RWPE1 (cell line): ENCODE measurements at regions not wholly inside any gene's neighbourhood (a gene's known extent, or its start where the extent isn't known, plus 50 kb on each side); places are given as distances from the start of the nearest gene placed in this dataset.
A peak's percentile ranks its signal among the peaks of the same experiment; 100 is the strongest.
"Not testable (repeated sequence)": the region's sequence is repeated elsewhere in the genome, so short reads cannot be mapped to it uniquely, and the experiment has no call there.

Experiments used
- CTCF ChIA-PET: fragments of 350-600 bp; sonication (Branson Sonifier 250); formaldehyde crosslinking; extraction: SDS; loops from one replicate; lab custom pipeline; 2021; lab: Yijun Ruan, JAX
- POLR2A ChIA-PET: fragments of 400-600 bp; formaldehyde crosslinking; extraction: SDS; loops from one replicate; lab custom pipeline; 2020; ENCODE audit warnings: antibody characterized with exemption; ENCODE audit not compliant: low non-redundant PET; lab: Yijun Ruan, JAX
- DNase-seq: peaks from one replicate; pipeline ENCODE4 v3.0.0; 2012; ENCODE audit warnings: low spot score
- H3K27ac ChIP-seq: fragments of 450-650 bp; 2 replicates; pipeline ENCODE4 v1.5.1; 2017
- CTCF ChIP-seq: fragments of 450-650 bp; conservative IDR thresholded peaks from 2 replicates; pipeline ENCODE4 v1.5.1; 2017; ENCODE audit warnings: low read depth, mild to moderate bottlenecking

- TF ChIP-seq CTCF = no peak; the same call in none of the 2 replicates
- peak; percentile 41 for DNase-seq
- no peak overlapping the region for H3K27ac ChIP-seq
- ChIA-PET POLR2A (no interaction called here), CTCF (interaction anchor here (0.5 to 0.7 kb wide), 5 partner anchors 342 to 1885 kb away, joined by 3 to 4 read pairs (median 3); no protein-coding TSS in a partner anchor)
Measured at GRCh38 chr2:104944495-104944894, 90.6 kb downstream of the POU3F3 start.

- DNase-seq = no peak
- no peak for TF ChIP-seq CTCF
- POLR2A ChIA-PET = no interaction called here
- no peak overlapping the region for H3K27ac ChIP-seq
- CTCF ChIA-PET = interaction anchor here (0.6 to 0.7 kb wide), 2 partner anchors 35 to 1885 kb away, joined by 3 read pairs; no protein-coding TSS in a partner anchor
Measured at GRCh38 chr2:104945121-104945520, 91.2 kb downstream of the POU3F3 start.

- no peak for TF ChIP-seq CTCF
- POLR2A ChIA-PET = no interaction called here
- no peak for DNase-seq
- no peak overlapping the region for H3K27ac ChIP-seq
- CTCF ChIA-PET = no interaction called here
Measured at GRCh38 chr2:104945866-104946265, 92.0 kb downstream of the POU3F3 start.

DNA sequence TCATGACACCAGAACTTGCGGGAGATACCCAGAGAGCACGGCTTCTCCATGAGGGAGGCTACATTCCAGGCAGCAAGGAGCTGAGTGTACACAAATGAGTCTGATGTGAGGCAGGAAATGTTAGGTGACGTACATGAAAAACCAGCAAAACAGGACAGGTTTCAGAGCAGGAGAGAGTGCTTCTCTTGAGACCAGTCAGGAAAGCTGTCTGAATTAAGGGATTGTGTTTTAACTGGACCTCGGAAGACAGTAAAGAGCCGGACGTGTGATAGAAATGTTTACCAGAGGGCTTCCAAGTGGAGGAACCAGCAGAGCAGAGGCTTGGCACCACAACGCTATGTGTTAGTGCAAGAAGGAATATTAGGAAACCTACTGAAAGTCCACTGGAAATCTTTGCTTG, 90.4 kb upstream of the MRPS9 start:
- POLR2A ChIA-PET, DNase-seq, CTCF ChIA-PET, H3K27ac ChIP-seq: not testable (repeated sequence)

GRCh38 chr2:104952976-104953375, 84.9 kb upstream of the MRPS9 start:
- ChIA-PET POLR2A (no interaction called here), CTCF (no interaction called here)
- no peak overlapping the region for H3K27ac ChIP-seq
- DNase-seq = no peak
- no peak for TF ChIP-seq CTCF

GRCh38 chr2:104965900-104966299, 72.0 kb upstream of the MRPS9 start:
- ChIA-PET CTCF (no interaction called here), POLR2A (no interaction called here)
- no peak for TF ChIP-seq CTCF
- DNase-seq = no peak
- H3K27ac ChIP-seq = no peak overlapping the region

- peak; percentile 8 for DNase-seq
- POLR2A ChIA-PET = no interaction called here
- no peak for TF ChIP-seq CTCF
- H3K27ac ChIP-seq = no peak overlapping the region
- CTCF ChIA-PET = no interaction called here
Measured at GRCh38 chr2:104969564-104969963, 68.3 kb upstream of the MRPS9 start.
